ENCODE measurements at regions not wholly inside any gene's neighbourhood (a gene's known extent, or its start where the extent isn't known, plus 50 kb on each side); places are given as distances from the start of the nearest gene placed in this dataset.

- no peak for DNase-seq (ENCODE audit: low read depth)
These were observed 137.5 kb downstream of the C5orf15 start for GRCh38 chr5:133830911-133831310.

GRCh38 chr5:133830281-133830680, 138.1 kb downstream of the C5orf15 start:
- DNase-seq (ENCODE audit: low read depth), result no peak

GRCh38 chr5:133829786-133830185, 138.6 kb downstream of the C5orf15 start:
- DNase-seq (ENCODE audit: low read depth), result no peak

- no peak for DNase-seq (ENCODE audit: low read depth)
These were observed 139.7 kb downstream of the C5orf15 start for GRCh38 chr5:133828722-133829121.

- DNase-seq (ENCODE audit: low read depth), result no peak
These were observed 140.6 kb downstream of the C5orf15 start for GRCh38 chr5:133827830-133828229.

GRCh38 chr5:133827011-133827410, 141.4 kb downstream of the C5orf15 start:
- DNase-seq (ENCODE audit: low read depth), result no peak

- DNase-seq (ENCODE audit: low read depth), result no peak
These were observed 142.7 kb downstream of the C5orf15 start for GRCh38 chr5:133825631-133826289.

GRCh38 chr5:133824661-133825254, 143.7 kb downstream of the C5orf15 start:
- DNase-seq (ENCODE audit: low read depth), result no peak

GRCh38 chr5:133821889-133822288, 146.5 kb downstream of the C5orf15 start:
- no peak for DNase-seq (ENCODE audit: low read depth)

GRCh38 chr5:133821311-133821741, 147.1 kb downstream of the C5orf15 start:
- no peak for DNase-seq (ENCODE audit: low read depth)

- DNase-seq (ENCODE audit: low read depth), result no peak
These were observed 147.9 kb downstream of the C5orf15 start for GRCh38 chr5:133820507-133820906.

- DNase-seq (ENCODE audit: low read depth), result peak; percentile 17
These were observed 148.4 kb downstream of the C5orf15 start for GRCh38 chr5:133819977-133820471.

GRCh38 chr5:133818869-133819600, 149.4 kb downstream of the C5orf15 start:
- no peak for DNase-seq (ENCODE audit: low read depth)

- peak; percentile 86 for DNase-seq (ENCODE audit: low read depth)
These were observed 150.4 kb downstream of the C5orf15 start for GRCh38 chr5:133818031-133818431.

GRCh38 chr5:133817456-133817855, 151.0 kb downstream of the C5orf15 start:
- no peak for DNase-seq (ENCODE audit: low read depth)

- DNase-seq (ENCODE audit: low read depth), result no peak
These were observed 151.6 kb downstream of the C5orf15 start for GRCh38 chr5:133816791-133817190.

GRCh38 chr5:133814152-133814551, 154.3 kb downstream of the C5orf15 start:
- DNase-seq (ENCODE audit: low read depth), result peak; percentile 38

GRCh38 chr5:133811168-133811567, 157.3 kb downstream of the C5orf15 start:
- no peak for DNase-seq (ENCODE audit: low read depth)

- DNase-seq (ENCODE audit: low read depth), result no peak
These were observed 158.6 kb downstream of the C5orf15 start for GRCh38 chr5:133809801-133810200.

- no peak for DNase-seq (ENCODE audit: low read depth)
These were observed 161.1 kb downstream of the C5orf15 start for GRCh38 chr5:133807348-133807747.

- DNase-seq (ENCODE audit: low read depth), result no peak
These were observed 161.6 kb downstream of the C5orf15 start for GRCh38 chr5:133806847-133807246.

- peak; percentile 19 for DNase-seq (ENCODE audit: low read depth)
These were observed 166.3 kb downstream of the C5orf15 start for GRCh38 chr5:133801955-133802751.

Data from M059J (cell line).